PFSK-1 (cell line): ENCODE measurements at regions not wholly inside any gene's neighbourhood (a gene's known extent, or its start where the extent isn't known, plus 50 kb on each side); places are given as distances from the start of the nearest gene placed in this dataset.

ENCODE experiments used
- FOXP2 ChIP-seq: optimal IDR thresholded peaks from 2 replicates; pipeline ENCODE3; 2011; ENCODE audit warnings: borderline replicate concordance, control low read depth, inconsistent platforms; ENCODE audit not compliant: insufficient read depth; ENCODE audit errors: extremely low read length, extremely low read depth
- POLR2AphosphoS5 ChIP-seq: IDR thresholded peaks from 2 replicates; pipeline ENCODE4 v1.6.1; 2012; ENCODE audit warnings: low read depth, mild to moderate bottlenecking, control low read depth, low read length, moderate library complexity
- REST ChIP-seq, 2 experiments: IDR thresholded peaks; 2 replicates each; pipeline versions ENCODE4 v1.6.1 to v1.8.0; 2011 to 2012; ENCODE audit warnings: low read depth in 2 of 2, low read length in 2 of 2, control low read depth in 1 of 2, inconsistent platforms in 1 of 2, mild to moderate bottlenecking in 1 of 2, moderate library complexity in 1 of 2; ENCODE audit not compliant: insufficient read depth in 1 of 2
- SIN3A ChIP-seq: IDR thresholded peaks from 2 replicates; pipeline ENCODE4 v1.6.1; 2012; ENCODE audit warnings: mild to moderate bottlenecking, low read length, moderate library complexity, borderline replicate concordance; ENCODE audit not compliant: insufficient read depth
- TAF1 ChIP-seq: IDR thresholded peaks from 2 replicates; pipeline ENCODE4 v1.6.1; 2012; ENCODE audit warnings: low read length, control low read depth, borderline replicate concordance; ENCODE audit not compliant: insufficient read depth

DNA sequence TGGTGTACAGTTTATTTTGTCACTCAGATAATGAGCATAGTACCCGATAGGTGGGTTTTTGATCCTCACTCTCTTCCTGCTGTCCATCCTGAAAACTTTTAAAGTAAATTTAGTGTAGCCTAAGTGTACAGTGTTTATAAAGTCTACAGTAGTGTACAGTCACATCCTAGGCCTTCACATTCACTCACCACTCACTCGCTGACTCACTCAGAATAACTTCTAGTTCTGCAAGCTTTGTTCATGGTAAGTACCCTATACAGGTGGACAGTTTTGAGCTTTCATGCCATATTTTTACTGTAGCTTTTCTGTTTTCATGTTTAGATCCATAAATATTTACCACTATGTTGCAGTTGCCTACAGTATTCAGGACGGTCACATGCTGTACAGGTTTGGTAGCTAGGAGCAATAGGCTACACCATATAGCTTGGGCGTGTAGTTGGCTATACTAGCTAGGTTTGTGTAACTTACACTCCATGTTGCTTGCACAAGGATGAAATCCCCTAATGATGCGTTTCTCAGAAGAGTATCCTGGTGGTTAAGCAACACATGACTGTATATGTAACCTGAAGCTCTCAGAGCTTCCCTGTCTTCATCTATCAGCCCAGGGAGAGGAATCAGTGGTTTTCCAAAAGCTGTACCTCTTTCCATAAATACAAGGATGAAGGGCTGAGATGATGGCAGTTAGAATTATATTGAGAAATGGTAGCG lies 87.6 kb upstream of the SLC25A26 start:
- TF ChIP-seq SIN3A (no peak), POLR2AphosphoS5 (no peak), REST (IDR thresholded peaks at IDR 0.05; ENCODE audit: insufficient read depth in 1 of 2, low read depth in 2 of 2, low read length in 2 of 2) (no peak), TAF1 (no peak), FOXP2 (no peak)
